ENCODE measurements at regions not wholly inside any gene's neighbourhood (a gene's known extent, or its start where the extent isn't known, plus 50 kb on each side); places are given as distances from the start of the nearest gene placed in this dataset.

DNA sequence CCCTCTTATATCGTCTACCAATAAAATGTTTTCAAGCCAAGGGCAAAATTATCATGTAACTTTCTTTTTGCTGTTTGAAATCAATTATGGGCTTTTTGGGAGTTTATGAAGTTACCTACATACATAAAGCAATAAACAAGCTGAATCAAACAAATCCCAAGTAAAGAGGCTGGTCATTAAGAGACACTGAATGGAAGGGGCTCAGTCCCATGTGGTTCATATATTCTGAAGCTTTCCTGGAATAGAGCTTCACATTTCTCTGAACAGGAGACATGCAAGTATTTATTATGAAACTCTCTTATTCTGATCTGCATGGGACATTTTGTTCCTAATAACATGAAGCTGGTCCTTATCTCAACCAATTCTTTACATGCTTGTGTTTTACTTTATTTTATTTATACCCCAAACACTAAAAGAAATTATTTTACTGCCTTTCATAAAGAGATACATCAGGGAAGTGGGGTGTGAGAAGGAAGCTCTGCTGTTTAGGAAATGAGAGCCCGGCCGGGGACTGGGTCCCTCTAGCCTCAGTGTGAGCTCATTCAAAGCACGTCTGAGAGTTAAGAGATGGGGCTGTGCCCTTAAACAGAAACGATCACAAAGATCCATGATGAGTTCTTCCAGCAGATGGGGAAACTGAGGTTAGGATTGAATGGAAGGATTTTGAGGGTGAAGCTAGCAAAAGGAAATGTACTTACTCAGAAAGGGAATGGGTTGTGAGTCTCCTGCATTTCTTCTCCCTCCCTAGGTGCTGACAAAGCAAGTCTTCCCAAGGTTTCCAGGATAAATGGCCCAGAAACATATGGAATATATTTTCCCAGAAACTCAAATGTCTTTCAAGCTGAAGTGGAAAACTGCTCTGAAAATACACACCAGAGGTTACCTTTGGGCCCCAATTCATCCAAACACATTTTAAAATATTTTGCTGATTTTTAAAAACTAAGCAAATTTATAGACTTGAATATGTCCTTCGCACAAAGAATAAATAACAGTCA, 93.1 kb upstream of the LNX1 start:
- Mint-ChIP-seq H3K9me3 (peaks cover 0 to 1% (median 0%) of the 10 kb centered on the region in 3 donors), H3K27me3 (peaks cover 18% of the 10 kb centered on the region), H3K36me3 (no peaks in the 10 kb centered on the region), H3K4me1 (peaks cover 0 to 1% (median 0%) of the 10 kb centered on the region in 3 donors), H3K27ac (no peak overlapping the region), H3K4me3 (no peak overlapping the region)

DNA sequence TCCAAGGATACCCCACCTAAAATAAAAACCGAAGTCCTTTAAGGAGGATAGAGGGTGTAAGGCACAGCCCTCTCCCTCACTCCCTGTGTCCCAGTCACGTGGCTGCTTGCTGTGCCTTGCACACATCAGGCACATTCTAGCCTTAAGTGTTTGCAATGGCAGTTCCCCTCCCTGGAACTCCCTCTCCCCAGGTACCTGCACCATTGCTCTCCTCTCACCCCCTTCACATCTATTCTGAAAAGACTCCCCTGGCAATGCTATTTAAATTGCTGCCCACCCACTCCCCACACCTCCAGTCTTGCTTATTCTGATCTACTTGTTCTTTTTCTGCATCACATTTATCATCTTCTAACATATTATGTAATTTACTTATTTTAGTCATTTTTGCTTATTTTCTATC, 91.6 kb upstream of the LNX1 start:
- no peak overlapping the region for H3K27ac Mint-ChIP-seq
- no peaks in the 10 kb centered on the region for H3K36me3 Mint-ChIP-seq
- peaks cover 15% of the 10 kb centered on the region for H3K27me3 Mint-ChIP-seq
- peaks cover 0 to 1% (median 0%) of the 10 kb centered on the region in 3 donors for H3K4me1 Mint-ChIP-seq
- no peak overlapping the region for H3K4me3 Mint-ChIP-seq
- peaks cover 0 to 1% (median 0%) of the 10 kb centered on the region in 3 donors for H3K9me3 Mint-ChIP-seq

DNA sequence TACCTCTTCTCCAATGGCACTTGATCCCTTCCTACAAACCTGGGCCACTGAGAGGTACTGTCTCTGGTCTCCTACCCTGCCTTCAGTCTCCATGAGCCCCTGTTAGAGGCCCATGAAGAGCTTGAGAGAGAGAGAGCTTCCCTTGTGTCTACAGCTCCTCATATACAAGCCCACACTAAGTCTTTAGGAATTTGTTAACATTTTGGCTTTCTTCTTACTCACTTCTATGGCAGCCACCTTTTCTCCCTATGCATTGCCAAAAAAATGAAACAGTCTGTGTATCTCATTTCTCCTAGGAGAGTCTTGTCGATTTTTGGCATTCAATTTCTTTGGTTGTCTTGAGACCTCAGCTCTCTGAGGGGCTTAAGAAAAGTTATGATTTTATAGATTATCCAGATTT, 90.9 kb upstream of the LNX1 start:
- peaks cover 14% of the 10 kb centered on the region for H3K27me3 Mint-ChIP-seq
- peaks cover 0 to 1% (median 0%) of the 10 kb centered on the region in 3 donors for H3K9me3 Mint-ChIP-seq
- H3K27ac Mint-ChIP-seq, result no peak overlapping the region
- H3K4me1 Mint-ChIP-seq, result peaks cover 0 to under 1% (median 0%) of the 10 kb centered on the region in 3 donors
- no peaks in the 10 kb centered on the region for H3K36me3 Mint-ChIP-seq
- no peak overlapping the region for H3K4me3 Mint-ChIP-seq

DNA sequence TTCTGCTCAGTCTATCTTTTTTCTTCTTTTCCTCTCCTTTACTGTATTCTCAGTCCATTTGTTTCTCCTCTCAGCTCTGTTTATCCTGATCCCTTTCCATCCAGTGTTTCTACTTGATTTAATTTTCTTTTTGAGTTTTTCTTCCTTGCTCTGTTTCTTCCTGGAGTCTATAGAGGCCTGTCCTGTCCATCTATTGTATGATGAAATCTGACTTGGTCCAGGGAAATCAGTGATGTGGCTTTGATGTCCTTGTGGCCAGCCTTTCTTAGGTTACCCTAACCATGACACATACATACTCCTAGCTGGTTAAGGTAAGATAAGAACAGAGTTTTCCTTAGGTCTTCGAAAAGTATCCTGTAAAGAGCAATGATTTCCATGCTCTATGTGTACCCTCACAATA, 89.3 kb upstream of the LNX1 start:
- no peak overlapping the region for H3K27ac Mint-ChIP-seq
- H3K27me3 Mint-ChIP-seq, result peaks cover 5% of the 10 kb centered on the region
- no peaks in the 10 kb centered on the region for H3K4me1 Mint-ChIP-seq
- no peaks in the 10 kb centered on the region for H3K36me3 Mint-ChIP-seq
- H3K4me3 Mint-ChIP-seq, result no peak overlapping the region
- H3K9me3 Mint-ChIP-seq, result peaks cover 0 to 1% (median 0%) of the 10 kb centered on the region in 3 donors

DNA sequence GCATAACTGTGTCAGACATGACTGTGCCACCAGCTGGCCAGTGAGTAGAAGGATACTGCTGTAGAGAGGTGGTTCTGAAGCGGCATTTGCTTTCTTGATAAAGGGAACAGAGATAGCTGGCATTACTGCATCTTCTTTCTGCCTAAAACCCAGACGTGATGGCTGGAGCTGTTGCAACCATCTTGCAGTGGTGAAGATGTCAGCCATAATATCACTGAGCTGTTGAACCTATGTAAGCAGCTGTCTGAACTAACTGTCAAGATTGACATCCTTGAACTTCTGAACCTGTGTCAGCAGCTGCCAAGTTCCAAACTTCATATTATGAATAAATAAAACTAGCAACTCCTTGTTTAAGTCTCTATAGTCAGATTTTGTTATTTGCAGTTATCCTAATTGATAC, 88.9 kb upstream of the LNX1 start:
- Mint-ChIP-seq H3K27ac (no peak overlapping the region), H3K27me3 (peaks cover 5% of the 10 kb centered on the region), H3K36me3 (no peaks in the 10 kb centered on the region), H3K4me3 (no peak overlapping the region), H3K4me1 (no peaks in the 10 kb centered on the region), H3K9me3 (peaks cover 0 to 1% (median 0%) of the 10 kb centered on the region in 3 donors)

DNA sequence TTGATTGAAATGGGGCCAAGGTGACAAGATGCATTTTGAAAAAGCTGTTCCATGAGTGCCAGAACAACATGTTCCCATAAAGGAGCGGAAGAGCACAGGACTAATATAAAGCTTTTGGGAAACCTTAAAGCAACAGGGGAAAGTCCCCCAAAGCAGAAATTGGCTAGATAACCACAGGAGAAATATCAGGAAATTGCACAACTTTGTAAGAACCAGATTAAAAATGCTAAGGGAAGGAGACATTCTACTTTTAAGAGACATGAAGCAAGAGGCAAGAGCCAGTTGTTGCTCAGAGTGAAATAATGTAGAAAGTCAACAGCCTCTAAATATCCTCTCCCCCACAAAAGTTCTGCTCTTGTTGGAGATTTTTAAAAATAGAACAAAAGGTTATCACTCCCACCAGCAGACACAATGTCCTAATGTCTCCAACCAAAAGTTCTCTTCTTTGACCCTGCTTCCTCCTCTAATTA, 85.2 kb upstream of the LNX1 start:
- Mint-ChIP-seq H3K27me3 (peaks cover 2% of the 10 kb centered on the region), H3K36me3 (no peaks in the 10 kb centered on the region), H3K9me3 (peaks cover 0 to 1% (median 0%) of the 10 kb centered on the region in 3 donors), H3K4me3 (no peak overlapping the region), H3K4me1 (no peaks in the 10 kb centered on the region), H3K27ac (peak overlapping the region in 1 of 3 donors; percentile 21)

DNA sequence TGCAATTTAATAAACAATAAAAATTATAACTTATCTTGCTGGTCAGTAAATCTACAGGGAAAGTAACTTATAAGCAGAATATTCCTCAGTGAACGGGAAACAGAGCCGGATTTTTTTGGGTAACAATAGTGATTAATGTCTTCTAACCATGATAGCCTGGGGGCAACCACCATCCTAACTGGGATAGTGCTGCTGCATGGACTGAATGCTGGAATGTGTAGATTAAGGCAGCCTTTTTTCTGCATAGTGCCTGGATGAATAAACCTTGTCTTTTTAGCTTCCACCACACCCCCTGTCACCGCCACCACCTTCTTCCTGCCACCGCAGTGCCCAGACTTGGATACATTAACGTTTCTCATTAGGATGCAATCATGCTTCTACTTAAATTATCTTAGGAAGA, 83.6 kb upstream of the LNX1 start:
- Mint-ChIP-seq H3K27me3 (no peaks in the 10 kb centered on the region), H3K36me3 (peaks cover 2% of the 10 kb centered on the region), H3K27ac (no peak overlapping the region), H3K4me1 (no peaks in the 10 kb centered on the region), H3K9me3 (no peaks in the 10 kb centered on the region), H3K4me3 (no peak overlapping the region)

DNA sequence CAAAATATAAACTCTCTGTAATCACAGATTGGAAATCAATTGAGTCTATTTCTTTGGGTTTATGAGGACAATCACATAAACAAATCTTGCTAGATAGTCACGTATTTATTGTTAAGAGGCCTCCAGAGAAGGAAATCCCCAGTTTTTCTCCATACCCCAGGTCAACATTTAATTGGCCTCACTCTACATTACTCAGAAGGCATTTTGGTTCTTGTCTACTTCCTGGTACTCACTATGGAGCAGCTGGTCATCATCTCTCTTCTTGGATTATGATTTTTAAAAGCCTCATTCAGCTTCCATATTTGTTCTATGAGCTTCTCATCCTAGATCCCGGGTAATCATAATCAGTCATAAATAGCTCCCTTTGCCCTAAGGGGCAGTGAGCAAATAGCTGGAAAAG, 81.6 kb upstream of the LNX1 start:
- Mint-ChIP-seq H3K9me3 (peaks cover 0 to 6% (median 2%) of the 10 kb centered on the region in 3 donors), H3K4me3 (no peak overlapping the region), H3K36me3 (peaks cover 2% of the 10 kb centered on the region), H3K27ac (no peak overlapping the region), H3K4me1 (no peaks in the 10 kb centered on the region), H3K27me3 (peaks cover 4% of the 10 kb centered on the region)

DNA sequence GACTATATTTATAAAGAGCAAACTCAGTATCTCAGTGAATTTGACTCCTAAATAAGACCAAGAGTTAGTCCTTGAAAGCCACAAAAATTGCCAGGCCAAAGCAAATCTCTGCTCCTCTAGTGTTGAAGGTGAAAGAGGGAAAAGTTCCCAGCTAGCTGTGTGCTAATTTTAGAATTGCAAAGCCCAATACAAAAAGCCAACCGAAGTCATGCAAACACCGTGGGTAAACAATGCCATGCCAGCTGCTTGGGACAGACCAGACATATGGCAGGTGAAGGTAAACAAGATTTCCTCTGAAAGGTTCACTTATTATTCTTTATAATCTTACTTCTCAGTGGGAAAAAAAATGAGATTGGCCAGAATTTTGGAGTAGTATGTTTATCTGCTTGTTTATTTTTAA, 80.5 kb upstream of the LNX1 start:
- peaks cover 0 to 8% (median 6%) of the 10 kb centered on the region in 3 donors for H3K9me3 Mint-ChIP-seq
- no peak overlapping the region for H3K4me3 Mint-ChIP-seq
- peaks cover 4% of the 10 kb centered on the region for H3K27me3 Mint-ChIP-seq
- H3K27ac Mint-ChIP-seq, result no peak overlapping the region
- no peaks in the 10 kb centered on the region for H3K4me1 Mint-ChIP-seq
- peaks cover 2% of the 10 kb centered on the region for H3K36me3 Mint-ChIP-seq

DNA sequence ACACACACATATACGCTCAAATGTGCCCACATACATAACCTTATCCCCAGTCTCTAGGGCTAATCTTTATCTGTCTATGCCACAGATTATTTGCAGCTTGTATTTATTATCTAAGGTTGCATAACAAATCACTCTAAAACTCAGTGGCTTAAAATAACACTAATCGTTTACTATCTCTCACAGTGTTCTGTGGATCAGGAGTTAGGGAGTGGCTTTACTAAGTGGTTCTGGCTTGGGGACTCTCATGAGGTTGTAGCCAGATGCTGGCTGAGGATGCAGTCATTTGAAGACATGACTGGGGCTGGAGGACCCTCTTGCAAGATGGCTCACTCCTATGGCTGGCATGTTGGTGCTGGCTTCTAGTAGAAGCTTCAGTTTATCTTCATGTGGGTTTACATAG, 68.5 kb upstream of the LNX1 start:
- H3K36me3 Mint-ChIP-seq, result no peaks in the 10 kb centered on the region
- no peak overlapping the region for H3K4me3 Mint-ChIP-seq
- H3K4me1 Mint-ChIP-seq, result no peaks in the 10 kb centered on the region
- H3K27ac Mint-ChIP-seq, result no peak overlapping the region
- peaks cover 2% of the 10 kb centered on the region for H3K27me3 Mint-ChIP-seq
- H3K9me3 Mint-ChIP-seq, result peaks cover 0 to 3% (median 0%) of the 10 kb centered on the region in 3 donors

DNA sequence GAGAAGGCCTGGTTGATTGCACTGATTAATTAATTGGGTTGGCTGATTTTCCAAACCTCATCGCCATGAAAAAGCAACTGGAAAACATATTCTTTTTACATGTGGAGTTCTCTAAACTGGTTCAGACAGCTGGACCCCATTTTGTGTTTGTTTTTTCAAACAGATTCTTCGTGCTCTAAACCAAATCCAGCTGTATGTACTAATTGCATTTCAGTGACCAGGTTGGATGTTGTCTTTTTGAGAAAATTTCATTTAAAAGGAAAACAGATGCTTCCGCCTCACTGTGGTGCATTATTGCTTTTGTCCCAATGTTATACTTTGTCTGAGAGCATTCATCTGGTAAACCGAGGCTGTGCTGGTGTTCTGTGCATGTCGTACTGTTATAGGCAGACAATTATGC, 67.8 kb upstream of the LNX1 start:
- peaks cover 2% of the 10 kb centered on the region for H3K27me3 Mint-ChIP-seq
- no peak overlapping the region for H3K27ac Mint-ChIP-seq
- peaks cover 0 to 3% (median 0%) of the 10 kb centered on the region in 3 donors for H3K9me3 Mint-ChIP-seq
- no peak overlapping the region for H3K4me3 Mint-ChIP-seq
- H3K4me1 Mint-ChIP-seq, result peaks cover 0 to 2% (median 0%) of the 10 kb centered on the region in 3 donors
- H3K36me3 Mint-ChIP-seq, result no peaks in the 10 kb centered on the region

DNA sequence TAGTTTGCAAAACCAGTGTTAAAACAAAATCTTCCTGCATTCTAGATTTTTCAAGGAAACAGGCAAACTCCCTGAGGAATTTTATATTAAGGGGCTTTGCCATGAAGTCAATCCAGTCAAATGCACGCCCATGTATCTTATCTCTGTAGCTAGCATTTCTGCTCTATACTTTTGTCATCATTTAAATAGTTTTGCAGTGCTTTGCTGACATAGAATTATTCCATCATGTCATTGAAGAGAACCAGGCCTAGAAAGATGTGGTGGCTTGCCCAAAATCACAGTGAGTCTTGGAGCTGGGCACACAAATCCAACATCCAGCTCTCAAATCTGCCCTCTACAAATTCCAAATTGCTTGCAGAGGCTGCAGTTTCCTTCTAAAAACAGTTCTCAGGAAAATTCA, 66.7 kb upstream of the LNX1 start:
- Mint-ChIP-seq H3K27me3 (peaks cover 2% of the 10 kb centered on the region), H3K9me3 (no peaks in the 10 kb centered on the region), H3K4me3 (no peak overlapping the region), H3K27ac (no peak overlapping the region), H3K4me1 (peaks cover 0 to 7% (median 0%) of the 10 kb centered on the region in 3 donors), H3K36me3 (no peaks in the 10 kb centered on the region)

DNA sequence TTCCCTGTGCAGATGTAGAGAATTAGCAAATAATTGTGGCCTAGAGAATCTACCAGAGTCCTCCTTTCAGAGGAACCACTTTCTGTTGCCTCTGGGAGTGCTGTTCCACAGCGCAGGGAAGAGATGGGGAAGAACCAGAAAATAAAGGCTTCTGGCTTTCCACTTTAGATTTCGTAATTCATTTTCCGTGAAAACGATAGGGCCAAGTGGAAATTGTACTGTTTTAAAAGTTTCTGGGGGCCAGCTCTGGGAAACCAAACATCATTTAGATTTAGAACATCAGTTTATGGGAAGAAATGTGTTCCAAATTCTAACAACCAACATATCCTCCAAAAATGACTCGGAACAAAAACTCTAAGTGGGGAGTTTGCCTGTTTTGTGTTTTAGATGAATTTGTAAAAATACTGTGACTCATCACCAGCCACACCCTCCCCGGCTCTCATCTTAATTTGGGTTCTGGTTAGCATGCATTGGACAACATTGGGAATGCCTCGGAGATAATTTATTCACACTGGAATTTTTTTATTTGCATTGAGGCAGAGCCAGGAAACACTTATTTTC, 65.2 kb upstream of the LNX1 start:
- Mint-ChIP-seq H3K36me3 (no peaks in the 10 kb centered on the region), H3K27me3 (peaks cover 2% of the 10 kb centered on the region), H3K4me3 (no peak overlapping the region), H3K27ac (no peak overlapping the region), H3K4me1 (peaks cover 0 to 7% (median 0%) of the 10 kb centered on the region in 3 donors), H3K9me3 (no peaks in the 10 kb centered on the region)

DNA sequence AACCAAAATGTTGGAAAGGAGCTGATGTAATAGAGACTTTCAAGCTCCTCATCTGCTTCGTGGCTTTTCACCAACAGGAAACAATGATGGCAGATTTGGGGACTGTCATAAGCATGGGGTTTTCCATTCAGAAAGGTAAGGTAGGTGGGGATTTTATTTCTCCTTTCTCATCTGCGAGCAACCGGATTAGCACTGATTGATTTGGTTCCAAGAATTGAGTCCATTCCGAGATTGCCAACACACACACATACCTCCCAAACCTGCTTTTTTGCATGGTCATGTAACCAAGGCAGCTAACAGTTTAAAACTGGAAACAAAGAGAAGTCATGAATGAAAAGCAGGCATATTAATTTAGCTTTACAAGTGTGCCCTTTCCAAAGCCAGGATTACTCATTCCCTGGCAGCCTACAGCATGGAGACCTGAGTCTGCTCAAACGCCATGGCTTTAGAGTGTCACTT, 63.0 kb upstream of the LNX1 start:
- no peak overlapping the region for H3K27ac Mint-ChIP-seq
- peaks cover 2% of the 10 kb centered on the region for H3K27me3 Mint-ChIP-seq
- H3K36me3 Mint-ChIP-seq, result no peaks in the 10 kb centered on the region
- H3K4me3 Mint-ChIP-seq, result no peak overlapping the region
- no peaks in the 10 kb centered on the region for H3K9me3 Mint-ChIP-seq
- peaks cover 0 to 7% (median 0%) of the 10 kb centered on the region in 3 donors for H3K4me1 Mint-ChIP-seq

DNA sequence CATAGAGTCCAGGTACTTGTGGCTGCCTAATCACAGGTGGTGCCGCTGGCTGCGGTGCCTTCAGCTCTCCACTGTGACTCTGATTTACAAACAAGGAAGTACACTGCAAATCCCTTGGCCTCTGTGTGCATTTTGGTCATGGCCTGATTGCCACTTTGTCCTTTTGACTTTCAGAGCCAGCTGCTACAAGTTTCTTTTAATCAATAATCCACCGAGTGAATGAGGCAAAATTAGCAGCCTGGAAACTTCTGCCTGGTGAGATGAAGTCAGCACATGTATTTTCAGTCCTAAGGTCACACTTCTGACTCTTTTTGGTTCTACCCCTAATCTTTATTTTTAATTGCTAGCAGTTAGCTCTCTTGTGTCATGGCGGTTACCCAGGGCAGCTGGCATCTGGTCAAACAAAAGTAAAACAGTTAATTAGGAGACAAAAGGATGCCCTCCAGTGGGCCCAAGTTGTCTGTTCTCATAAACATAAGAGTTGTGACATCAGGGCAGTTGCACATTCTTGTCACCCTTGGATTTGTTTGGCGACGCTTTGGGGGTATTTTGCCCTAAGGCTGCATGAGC, 62.3 kb upstream of the LNX1 start:
- Mint-ChIP-seq H3K9me3 (no peaks in the 10 kb centered on the region), H3K27me3 (peaks cover 2% of the 10 kb centered on the region), H3K36me3 (no peaks in the 10 kb centered on the region), H3K4me1 (peaks cover 0 to 7% (median 0%) of the 10 kb centered on the region in 3 donors), H3K27ac (no peak overlapping the region), H3K4me3 (no peak overlapping the region)
